Neural progenitor cell (in vitro differentiated cells): ENCODE measurements at regions not wholly inside any gene's neighbourhood (a gene's known extent, or its start where the extent isn't known, plus 50 kb on each side); places are given as distances from the start of the nearest gene placed in this dataset.

ENCODE experiments used
- CTCF ChIP-seq: fragments of 200-600 bp; sonication (generic); IDR thresholded peaks from 2 replicates; pipeline ENCODE4 v1.5.1; 2017; ENCODE audit warnings: antibody characterized with exemption, mild to moderate bottlenecking
- EZH2 ChIP-seq: fragments of 200-600 bp; sonication (generic); IDR thresholded peaks from 2 replicates; pipeline ENCODE4 v1.6.1; 2017; ENCODE audit warnings: antibody characterized with exemption, mild to moderate bottlenecking, moderate library complexity
- EZH2phosphoT487 ChIP-seq: fragments of 200-600 bp; sonication (generic); IDR thresholded peaks from 2 replicates; pipeline ENCODE4 v1.6.1; 2017; ENCODE audit warnings: antibody characterized with exemption

GRCh38 chr2:64771737-64772136 lies 118.0 kb upstream of the SERTAD2 start:
- TF ChIP-seq CTCF (no peak), EZH2phosphoT487 (no peak), EZH2 (no peak)
